ENCODE measurements at regions not wholly inside any gene's neighbourhood (a gene's known extent, or its start where the extent isn't known, plus 50 kb on each side); places are given as distances from the start of the nearest gene placed in this dataset.
"Not testable (repeated sequence)": the region's sequence is repeated elsewhere in the genome, so short reads cannot be mapped to it uniquely, and the experiment has no call there.

GRCh38 chr1:95520390-95520789 is 286.4 kb downstream of the RWDD3 start:
- no peak for DNase-seq (ENCODE audit: low read depth)

GRCh38 chr1:95532335-95532734 is 298.3 kb downstream of the RWDD3 start:
- DNase-seq (ENCODE audit: low read depth): no peak

DNA sequence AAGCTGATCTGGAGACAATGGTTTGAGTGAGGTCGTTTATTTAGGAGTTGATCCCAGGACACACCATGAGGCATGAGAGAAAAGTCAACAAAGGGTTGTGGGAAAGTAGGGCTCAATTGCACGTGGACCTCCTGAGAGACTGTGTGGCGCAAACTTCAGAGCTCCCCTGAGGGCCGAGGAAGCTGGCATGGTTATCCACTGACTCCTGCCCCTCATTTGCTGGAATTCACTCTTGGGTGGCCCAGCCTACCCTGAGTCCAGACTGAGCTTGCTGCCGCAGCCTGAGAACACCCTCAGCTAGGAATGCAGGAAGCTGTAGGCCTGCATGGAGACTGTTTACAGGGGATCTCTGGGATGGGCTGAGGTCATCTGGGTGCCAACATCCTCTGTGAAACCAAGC is 301.0 kb downstream of the RWDD3 start:
- DNase-seq (ENCODE audit: low read depth): no peak

DNA sequence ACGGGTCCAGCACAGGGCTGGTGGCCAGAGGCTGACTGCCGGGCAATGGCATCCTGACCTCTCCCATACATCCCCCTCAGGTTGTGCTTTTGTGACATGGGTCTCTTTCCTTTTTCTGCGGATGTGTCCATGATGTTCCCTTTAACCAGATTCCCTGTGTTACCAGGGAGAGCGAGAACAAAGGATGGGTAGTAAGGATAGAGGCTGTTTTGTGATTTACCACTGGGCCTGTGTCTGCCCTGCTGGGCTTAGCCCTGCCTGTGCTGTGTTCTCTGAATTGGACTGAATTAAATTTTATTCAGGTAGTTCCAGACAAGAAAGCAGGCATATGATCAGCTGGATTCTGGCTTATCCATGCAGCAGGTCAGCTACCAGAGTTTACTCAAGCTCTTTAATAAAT is 301.6 kb downstream of the RWDD3 start:
- no peak for DNase-seq (ENCODE audit: low read depth)

DNA sequence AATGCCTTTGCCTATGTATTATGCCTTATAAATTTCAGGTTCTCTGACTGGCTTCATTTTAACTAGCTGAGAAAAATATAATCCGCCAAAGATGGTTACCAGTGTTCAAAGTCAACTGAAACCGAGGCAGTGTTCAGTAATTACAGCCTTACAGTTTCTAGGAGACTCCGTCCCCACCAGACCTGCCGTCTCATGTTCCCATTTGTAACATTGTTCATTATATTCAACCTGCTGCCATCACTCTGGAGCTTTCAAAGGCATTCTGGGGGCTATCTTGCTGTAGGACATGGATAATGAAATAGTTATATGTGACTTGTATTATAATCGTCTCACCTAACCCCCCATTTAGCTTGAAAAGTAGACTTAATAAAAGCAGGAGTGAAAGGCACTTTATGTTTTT is 302.5 kb downstream of the RWDD3 start:
- no peak for DNase-seq (ENCODE audit: low read depth)

DNA sequence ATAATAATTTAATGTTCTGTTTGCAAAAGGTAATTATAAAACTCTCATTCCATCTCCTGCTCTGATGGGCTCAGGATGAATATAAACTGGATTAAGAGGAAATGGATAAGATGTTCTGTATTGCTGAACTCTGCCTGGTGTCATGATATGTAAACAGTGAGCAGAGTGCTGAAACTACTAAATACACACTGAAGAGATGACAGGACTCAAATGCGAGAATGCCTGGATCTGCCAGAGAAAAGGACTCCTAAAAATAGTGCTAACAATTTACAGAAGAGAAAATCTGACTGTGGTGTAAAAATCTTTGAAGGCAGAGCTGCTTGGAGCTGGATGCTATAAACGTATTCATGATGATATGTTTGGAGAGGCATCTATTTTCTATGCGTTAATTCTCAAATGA is 303.2 kb downstream of the RWDD3 start:
- no peak for DNase-seq (ENCODE audit: low read depth)

DNA sequence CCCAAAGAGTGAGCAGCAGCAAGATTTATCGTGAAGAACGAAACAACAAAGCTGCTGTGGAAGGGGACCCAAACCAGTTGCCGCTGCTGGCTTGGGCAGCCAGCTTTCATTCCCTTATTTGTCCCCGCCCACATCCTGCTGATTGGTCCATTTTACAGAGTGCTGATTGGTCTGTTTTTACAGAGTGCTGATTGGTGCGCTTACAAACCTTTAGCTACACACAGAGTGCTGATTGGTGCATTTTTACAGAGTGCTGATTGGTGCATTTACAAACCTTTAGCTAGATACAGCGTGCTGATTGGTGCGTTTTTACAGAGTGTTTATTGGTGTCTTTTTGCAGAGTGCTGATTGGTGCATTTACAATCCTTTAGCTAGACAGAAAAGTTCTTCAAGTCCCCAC is 304.2 kb downstream of the RWDD3 start:
- DNase-seq (ENCODE audit: low read depth): not testable (repeated sequence)

GRCh38 chr1:95542936-95543335 is 308.9 kb downstream of the RWDD3 start:
- no peak for DNase-seq (ENCODE audit: low read depth)

DNA sequence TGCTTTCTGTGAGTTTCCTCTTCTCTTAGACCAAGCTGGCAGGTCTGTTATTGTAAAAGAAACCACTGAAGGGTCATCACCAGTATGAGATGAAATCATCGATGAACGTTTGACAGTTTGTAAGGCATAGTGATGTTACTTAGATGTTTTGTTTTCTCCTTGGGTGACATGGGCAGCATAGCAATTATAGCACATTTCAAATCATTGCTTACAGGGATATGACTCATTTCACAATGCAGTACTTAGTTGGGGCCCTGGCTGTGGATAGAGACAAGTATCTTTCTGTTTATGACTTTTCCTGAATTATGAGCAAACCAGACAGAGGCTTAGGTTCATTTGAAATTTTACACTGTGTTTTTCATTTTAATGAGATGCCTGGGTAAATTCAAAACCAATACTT is 313.0 kb downstream of the RWDD3 start:
- no peak for DNase-seq (ENCODE audit: low read depth)

DNA sequence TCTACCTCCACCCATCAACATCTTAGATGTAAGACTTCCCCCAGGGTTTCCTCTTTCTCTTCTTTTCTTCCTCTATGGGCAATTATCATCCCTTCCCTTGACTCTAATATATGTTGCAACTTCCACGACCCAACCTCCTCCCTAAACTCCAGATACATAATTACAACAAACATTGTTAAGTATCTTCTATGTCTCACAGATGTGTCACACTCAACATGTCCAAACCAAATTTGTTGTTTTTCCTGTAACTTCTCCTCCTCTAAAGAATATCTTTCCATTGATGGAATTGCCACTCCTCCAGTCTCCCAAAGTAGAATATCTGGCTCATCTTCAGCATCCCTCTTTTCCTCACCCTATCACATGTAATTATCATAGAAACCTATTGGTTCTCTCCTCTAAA is 314.2 kb downstream of the RWDD3 start:
- DNase-seq (ENCODE audit: low read depth): no peak

DNA sequence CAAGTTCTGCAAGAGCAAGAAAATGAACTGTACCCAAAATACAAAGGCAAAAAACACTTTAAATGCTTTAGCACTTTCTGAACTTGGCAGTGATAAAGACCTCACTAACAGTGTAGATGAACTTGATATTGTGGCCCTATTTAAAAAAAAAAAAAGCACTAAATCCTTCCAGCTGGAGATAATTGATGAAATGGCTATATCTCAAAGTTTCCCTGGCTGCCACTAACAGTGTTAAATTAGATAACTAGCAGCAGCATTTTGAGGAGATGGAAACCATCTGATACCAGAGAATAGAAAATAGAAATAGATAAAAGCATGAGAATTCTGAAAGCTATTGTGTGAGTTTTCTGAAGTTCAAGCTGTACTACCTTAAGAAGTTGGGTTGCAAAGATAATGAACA is 317.2 kb downstream of the RWDD3 start:
- DNase-seq (ENCODE audit: low read depth): no peak

- DNase-seq (ENCODE audit: low read depth): no peak
Observed at GRCh38 chr1:95553595-95553994, 319.6 kb downstream of the RWDD3 start.

DNA sequence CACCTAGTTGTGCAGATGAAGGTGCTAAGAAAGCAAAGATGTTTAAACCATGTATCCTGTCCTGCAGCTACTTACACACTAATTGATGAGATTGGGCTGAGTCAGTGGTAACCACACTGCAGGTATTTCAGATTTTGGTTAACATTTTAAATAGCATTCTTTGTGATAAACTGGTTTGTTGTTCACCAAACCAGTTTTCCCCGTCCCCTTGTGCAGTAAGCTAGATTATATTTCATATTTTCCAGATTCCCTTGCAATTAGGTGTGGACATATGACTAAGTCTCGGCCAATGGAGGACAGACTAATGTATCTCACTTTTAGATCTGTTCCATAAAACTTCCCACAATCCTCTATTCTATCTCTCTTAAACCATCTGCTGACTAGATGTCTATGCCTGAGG is 320.4 kb downstream of the RWDD3 start:
- DNase-seq (ENCODE audit: low read depth): no peak

DNA sequence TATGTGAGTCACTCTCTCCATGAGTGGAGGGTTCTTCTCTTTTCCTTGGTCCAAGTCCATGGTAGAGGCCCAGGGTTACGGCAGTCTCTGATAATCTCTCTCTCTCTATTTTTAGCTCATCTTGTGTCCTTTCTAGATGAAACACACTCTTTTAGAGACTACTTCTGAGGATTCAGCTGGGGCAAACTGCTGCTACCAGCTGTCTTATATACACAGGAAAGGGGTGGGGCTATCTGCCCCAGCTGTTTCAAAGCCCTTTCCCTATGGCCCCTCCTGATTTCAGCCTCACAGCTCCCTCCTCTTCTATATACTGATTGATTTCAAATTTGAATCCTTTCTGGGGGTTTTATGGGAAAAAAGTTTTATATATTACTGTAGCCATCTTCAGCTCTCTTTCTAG is 324.8 kb downstream of the RWDD3 start:
- no peak for DNase-seq (ENCODE audit: low read depth)

- no peak for DNase-seq (ENCODE audit: low read depth)
Observed at GRCh38 chr1:95561346-95561745, 327.3 kb downstream of the RWDD3 start.

- DNase-seq (ENCODE audit: low read depth): no peak
Observed at GRCh38 chr1:95562230-95562629, 328.2 kb downstream of the RWDD3 start.

GRCh38 chr1:95572002-95572401 is 338.0 kb downstream of the RWDD3 start:
- DNase-seq (ENCODE audit: low read depth): no peak

- no peak for DNase-seq (ENCODE audit: low read depth)
Observed at GRCh38 chr1:95572962-95573361, 339.0 kb downstream of the RWDD3 start.

GRCh38 chr1:95575291-95575690 is 341.3 kb downstream of the RWDD3 start:
- no peak for DNase-seq (ENCODE audit: low read depth)

GRCh38 chr1:95578462-95578861 is 344.5 kb downstream of the RWDD3 start:
- DNase-seq (ENCODE audit: low read depth): no peak

GRCh38 chr1:95582191-95582590 is 348.2 kb downstream of the RWDD3 start:
- no peak for DNase-seq (ENCODE audit: low read depth)

DNA sequence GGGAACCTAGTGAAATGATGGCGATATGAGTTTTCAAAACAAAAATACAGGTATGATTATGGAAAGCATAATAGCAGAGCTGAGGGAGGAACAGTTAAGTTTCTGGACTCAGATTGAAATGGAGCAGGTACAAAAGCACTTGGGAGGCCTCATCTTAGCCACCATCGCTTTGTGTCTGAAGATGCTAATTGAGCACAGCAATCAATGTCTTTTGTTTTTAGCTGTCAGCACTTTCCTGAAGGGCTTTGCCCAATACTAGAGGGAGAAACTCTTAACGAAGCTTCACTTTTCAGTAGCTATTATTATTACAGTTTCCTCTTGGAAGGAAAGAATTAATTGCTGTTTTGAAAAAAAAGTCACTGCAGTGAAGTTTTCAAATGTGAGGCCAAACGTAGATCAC is 348.7 kb downstream of the RWDD3 start:
- no peak for DNase-seq (ENCODE audit: low read depth)

DNA sequence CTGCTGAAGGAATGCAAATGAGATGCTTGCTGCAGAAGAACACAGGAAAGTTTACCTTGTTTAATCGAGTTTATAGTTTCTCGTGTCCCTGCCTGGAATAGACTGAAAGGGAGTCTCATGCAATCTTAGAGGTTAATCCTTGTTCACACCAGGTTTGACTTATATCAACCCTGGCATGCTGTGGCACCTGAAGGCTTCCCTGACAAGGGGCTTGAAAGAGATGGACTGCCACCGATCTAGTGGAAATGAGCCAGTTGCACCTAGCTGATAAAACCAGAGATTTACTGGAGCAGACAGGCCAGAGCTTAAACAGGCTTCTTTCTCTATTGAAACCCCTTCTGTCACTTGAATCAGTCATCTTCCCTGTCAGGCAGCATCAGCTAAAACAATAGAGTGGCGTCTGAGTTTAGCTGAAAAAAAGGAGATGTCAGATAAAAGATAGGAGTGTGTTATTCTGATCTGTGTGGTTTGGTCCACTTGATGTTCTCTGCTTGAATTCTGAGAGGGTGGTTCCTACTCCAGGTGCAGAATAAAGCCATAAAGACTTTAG is 349.7 kb downstream of the RWDD3 start:
- no peak for DNase-seq (ENCODE audit: low read depth)

GRCh38 chr1:95584315-95584714 is 350.3 kb downstream of the RWDD3 start:
- DNase-seq (ENCODE audit: low read depth): no peak

GRCh38 chr1:95604771-95605170 is 370.8 kb downstream of the RWDD3 start:
- DNase-seq (ENCODE audit: low read depth): no peak
